GM19324 (cell line): ENCODE measurements at regions not wholly inside any gene's neighbourhood (a gene's known extent, or its start where the extent isn't known, plus 50 kb on each side); places are given as distances from the start of the nearest gene placed in this dataset.

Source experiments
- ATAC-seq: cut with Tn5 transposase; IDR thresholded peaks from one replicate; pipeline ENCODE4 v1.9.1; 2021; ENCODE audit warnings: mild to moderate bottlenecking, moderate library complexity; ENCODE audit not compliant: unreplicated experiment, low FRiP score

DNA sequence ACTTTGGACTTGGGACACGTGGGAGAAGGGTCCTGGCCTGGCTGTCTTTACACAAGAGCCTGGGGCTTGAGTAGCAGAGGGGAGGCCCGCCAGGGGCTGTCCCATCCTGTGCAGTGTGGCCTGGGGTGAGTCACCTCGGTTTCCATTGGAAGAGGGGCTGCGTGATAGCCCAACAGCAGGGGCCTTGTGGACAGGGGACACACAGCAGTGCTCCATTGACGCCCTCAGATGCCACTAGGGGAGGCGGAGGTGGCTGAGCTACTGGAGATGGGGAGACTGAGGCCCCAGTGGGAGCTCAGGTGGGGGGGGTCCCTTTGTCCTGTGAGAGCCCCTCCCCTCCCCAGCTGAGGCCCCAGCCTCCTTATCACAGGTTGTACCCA is 50.0 kb upstream of the RNU6ATAC start:
- no peak for ATAC-seq

DNA sequence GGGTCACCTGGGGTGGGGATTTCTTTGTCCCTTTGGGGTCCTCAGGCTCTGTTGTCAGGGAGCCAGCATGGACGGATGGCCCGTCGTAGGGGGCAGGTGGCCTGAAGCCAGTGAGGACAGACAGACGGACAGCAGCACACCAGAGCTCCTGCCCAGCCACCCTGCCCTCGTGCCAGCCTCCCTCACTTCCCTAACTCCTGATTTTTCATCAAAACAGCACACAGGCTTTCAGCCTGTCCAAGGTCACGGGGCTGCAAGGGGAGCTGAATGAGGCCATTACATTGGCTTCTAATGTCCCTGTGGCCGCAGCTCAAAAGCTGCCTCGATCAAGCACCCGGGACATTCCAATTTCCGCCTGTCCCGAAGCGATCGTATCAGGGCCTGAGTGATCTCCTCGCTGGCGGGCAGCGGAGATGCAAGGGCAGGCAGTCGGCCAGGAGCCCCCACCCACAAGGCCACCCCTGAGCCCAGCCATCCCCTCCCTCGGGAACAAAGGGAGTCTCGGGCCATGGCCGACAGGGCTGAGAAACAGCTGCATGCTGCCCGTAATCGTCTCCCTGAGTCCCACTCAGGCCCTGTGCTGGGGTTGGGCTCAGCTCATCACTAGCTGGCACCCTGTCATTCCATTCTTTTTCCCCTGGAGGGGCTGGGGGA is 50.5 kb upstream of the RNU6ATAC start:
- no peak for ATAC-seq

DNA sequence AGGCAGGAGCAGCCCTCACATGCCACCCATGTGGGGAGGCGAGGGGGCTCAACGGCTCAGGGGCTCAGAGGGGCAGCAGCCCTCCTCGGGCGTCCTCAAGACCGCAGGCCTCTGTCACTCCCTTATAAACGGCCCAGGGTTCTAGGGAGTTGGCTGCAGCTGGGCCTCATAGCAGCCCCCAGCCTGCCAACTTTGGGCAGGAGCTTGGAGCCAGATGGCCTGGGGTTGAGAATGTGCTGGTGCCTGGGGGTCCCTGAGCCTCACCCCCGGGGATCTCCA is 51.0 kb upstream of the RNU6ATAC start:
- ATAC-seq, result no peak

DNA sequence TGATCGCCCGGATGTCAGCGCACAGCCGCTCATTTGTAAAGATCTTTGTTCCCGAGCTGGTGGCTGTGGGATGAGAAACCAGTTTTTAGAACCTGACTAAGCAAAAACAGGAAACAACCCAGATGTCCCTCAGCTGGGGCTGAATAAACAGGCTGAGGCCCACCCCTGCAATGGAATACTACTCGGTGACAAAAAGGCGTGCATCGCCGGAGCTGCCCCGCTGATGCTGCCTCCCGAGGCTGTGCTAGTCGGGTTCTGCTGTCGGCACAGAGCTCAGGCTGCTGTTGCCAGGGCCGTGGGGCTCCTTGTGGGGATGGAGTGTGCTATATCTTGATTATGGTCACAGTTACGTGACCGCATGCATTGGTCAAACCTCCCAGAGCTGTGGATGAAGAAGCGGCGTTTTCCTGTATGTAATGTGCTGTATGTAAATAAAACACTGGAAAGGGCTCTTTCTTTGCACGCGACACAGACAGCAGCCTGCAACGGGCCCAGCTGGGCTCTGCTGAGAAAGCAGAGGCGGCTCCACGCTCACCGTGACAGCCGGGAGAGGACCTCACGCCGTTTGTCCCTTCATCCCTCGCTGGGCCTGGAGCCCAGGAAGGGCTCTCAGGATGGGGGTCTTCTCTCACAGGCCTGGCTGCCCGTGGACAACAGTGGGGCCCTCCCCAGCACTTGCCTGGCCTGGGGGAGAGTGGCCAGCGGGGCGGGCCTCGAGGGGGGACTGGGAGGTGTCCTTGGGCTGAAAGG is 51.5 kb upstream of the RNU6ATAC start:
- ATAC-seq, result no peak

DNA sequence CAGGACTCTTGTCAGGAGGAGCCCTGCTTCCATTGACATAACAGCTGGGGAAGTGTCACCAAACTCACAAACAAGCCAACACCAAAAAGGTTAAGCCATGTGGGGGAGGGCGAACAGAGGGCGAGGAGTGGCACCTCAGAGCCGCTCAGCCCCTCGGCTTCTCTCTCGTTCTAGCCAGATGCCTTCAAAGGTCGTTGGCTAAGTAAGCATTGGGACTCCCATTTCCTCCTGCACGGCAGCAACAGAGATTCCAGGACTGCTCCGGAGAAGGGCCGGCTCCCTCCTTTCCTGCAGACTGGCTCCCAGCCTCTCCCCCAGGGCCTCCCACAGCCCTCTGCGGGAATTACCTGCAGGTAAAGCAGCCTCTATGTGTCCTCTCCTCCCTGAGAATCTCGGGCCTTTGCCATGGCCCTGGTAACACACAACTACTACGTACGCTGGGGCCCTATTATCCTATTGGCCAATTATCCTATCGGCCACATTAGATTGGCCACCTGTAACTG is 52.1 kb upstream of the RNU6ATAC start:
- ATAC-seq, result no peak

DNA sequence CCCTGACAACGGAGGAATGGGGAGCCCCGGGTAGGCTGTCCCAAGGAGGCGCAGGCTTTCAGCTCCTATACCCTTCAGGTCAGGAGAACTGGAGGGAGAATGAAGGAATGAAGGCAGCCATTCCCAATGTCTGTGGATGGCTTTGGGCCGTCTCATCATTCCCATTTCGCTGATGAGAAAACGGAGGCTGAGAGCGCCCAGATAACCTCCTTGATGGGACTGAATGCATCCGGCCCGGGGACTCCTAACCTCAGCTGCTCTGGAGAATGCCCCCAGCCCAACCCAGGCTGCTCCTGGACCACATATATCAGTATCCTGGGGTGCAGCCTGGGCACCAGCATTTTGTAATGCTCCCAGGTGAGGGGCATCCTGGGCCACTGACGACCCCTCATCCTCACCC is 52.6 kb upstream of the RNU6ATAC start:
- no peak for ATAC-seq

DNA sequence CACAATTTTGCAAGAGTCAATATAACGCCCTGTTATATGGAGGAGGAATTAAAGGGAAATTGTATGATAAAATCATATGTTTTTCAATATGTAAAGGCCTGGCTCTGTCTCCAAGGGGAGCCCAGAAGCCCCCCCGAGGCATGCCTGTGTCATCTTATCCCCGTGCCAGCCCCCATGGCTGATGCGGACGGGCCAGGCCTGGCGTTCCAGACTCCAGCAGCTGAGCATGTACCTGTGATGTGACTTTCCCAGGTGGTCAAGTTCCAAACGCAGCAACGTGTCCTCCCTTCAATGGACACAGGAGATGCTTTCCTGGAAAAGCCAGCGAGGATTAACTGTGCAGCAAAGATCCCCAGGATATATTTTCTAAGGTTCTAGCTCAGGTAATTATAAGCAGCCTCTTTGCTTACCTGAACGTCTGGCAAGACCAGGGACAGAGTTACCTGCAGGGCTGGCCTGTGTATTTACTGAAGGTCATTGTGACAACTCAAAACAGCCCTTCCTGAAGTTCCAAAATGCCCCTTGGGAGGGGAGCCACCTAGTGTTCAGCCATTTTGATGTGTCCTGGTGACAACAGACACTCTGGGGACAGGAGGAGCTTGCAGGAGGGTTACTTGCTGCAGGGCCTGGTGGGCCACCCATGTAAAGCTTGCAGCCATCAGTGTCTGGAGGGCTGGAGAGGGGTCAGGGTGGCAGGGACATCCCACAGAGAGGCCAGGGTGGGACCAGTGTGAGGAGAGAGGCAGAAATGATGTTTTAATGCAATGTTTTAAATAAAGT is 53.3 kb upstream of the RNU6ATAC start:
- ATAC-seq, result no peak

DNA sequence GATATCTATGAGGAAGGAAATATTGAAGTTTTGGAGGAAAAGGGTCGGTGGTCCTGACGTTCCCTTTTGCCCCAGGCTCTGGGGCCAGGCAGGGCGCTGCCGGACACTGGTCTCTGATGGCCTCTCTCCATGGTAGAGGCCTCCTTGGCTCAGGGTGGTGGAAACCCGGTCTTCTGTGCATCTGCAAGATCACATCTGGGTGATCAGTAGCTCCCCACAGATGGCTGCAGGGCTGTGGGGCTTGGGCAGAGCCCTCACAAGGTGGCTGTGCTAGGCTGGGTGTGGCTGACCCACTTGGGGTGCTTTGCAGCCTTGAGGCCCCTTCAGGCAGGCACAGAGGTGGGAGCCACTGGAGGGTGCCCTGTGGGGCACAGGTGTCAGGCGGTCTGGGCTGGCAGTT is 53.9 kb upstream of the RNU6ATAC start:
- ATAC-seq, result no peak

DNA sequence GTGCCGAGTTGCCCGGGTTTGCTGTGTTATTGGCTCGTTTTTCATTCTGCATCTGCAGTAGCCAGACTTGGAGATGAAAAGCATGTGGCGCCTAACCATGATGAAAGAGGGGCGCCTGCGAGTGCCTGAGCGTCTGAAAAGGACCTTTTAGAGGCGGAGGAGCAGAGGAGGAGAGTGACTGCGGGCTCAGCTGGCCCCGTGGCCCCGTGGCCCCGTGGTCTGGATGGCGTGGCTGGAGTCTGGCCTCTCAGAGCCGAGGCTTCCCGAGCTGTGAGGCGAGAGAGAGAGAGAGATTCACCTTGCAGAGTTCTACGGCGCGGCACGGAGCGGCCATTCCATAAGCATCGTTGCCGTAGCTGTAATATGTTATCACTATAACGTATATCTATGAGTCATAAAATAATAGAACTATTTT is 55.3 kb upstream of the RNU6ATAC start:
- no peak for ATAC-seq

DNA sequence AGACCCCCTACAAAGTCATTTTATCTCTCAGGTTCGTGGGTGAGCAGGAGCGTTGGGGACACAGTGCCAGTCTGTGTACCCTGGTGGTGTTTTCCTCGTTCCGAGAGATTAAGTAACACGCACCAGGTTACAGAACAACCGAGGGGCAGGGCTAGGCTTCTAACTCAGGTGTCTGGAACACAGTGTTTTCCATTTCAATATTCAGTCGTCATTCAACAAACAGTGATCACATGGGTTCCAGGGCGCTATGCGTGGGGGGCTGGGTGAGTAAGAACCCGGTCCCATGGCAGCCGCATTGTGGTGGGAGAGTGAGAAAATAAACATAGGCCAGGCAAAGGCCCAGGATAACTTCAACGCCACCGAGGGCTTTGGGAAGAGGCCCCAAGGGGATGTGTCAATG is 55.9 kb upstream of the RNU6ATAC start:
- ATAC-seq, result no peak

DNA sequence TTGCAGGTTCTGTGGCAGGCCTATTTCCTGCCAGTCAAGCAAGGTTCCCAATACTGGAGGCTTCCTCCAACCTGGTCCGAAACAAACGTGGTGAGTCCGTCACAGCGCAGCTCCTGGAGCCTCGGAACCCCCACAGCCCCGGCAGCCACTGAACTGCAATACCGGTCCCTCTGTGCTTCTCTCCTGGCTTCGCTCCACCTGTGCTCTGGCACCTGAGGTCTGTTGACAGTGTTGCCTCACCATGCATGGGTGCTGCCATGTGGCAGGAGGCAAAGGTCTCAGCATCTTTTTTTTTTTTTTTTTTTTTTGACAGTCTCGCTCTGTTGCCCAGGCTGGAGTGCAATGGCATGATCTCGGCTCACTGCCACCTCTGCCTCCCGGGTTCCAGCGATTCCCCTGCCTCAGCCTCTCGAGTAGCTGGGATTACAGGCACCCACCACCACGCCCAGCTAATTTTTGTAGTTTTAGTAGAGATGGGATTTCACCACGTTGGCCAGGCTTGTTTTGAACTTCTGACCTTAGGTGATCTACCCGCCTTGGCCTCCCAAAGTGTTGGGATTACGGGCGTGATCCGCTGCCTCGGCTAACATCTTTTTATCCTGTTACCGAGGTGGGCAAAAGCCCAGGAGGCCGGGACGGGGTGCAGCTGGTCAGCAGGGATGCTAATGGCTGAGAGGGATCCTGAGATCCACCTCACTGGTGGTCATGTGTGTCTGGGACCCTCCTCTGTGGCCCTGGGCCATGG is 57.1 kb upstream of the RNU6ATAC start:
- ATAC-seq, result no peak

DNA sequence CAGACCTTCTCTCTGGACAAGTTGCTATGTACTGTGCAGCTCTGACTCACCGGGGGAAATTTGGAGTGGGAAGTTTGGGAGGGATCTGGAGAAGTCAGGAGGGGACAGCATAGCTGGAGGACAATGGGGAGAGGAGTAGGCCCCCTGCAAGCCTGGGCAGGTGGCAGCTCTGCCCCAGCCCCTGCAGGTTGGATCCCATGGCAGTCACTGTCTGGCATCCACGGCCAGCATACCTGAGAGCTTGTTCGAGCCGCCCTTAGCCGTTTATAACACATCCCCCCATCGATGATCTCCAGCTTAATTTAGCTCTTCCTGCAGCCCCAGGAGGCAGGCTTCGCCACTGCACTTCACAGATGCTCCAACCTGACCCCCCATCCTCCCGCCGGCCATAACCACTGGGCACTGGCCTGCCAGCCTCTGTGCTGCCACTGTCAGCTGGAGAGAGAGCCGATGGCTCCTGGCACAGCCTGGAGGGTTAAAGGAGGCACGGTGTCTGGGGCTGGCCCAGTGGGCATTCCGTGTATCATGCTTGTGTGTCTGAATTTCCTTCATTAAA is 57.7 kb upstream of the RNU6ATAC start:
- ATAC-seq, result no peak

DNA sequence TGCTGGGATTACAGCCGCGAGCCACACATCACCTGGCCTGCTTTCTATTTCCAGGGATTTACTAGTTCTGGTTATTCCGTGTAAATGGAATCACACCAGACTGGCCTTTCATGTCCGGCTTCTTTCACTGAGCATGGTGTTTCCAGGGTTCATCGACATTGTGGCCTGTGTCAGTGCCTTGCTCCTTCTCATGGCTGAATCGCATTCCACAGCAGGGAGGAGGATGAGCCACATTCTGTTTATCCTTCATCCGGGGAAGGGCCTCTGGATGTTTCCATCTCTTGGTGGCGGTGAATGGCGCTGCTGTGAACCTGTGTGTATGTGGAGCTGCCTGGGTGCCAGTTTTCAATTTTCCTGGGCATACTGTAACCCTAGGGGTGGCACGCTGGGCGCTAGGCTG is 58.7 kb upstream of the RNU6ATAC start:
- ATAC-seq, result no peak

DNA sequence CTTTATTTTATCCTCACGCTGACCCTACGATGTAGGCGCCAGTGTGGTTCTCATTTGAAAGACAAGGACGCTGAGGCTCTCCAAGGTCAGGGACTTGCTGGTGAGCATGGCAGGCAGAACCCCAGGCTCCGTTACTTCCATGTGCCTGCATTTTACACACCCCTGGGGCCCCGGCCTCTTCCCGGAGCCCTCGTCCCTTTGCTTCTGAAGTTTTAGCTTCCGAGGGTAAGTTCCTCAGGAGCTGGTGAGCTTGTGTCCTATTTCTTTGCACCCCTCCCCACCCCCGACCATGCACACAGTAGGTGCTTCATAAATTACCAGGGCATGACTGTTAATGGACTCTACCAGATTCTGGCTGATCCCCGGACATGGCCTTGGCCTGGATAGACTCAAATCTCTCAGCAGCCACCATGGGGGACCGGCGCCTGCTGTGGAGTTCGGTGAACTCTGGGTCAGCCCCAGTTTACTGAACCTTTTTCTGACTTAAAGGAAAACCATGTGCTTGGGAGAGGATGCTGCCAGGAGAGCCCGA is 59.3 kb upstream of the RNU6ATAC start:
- no peak for ATAC-seq

DNA sequence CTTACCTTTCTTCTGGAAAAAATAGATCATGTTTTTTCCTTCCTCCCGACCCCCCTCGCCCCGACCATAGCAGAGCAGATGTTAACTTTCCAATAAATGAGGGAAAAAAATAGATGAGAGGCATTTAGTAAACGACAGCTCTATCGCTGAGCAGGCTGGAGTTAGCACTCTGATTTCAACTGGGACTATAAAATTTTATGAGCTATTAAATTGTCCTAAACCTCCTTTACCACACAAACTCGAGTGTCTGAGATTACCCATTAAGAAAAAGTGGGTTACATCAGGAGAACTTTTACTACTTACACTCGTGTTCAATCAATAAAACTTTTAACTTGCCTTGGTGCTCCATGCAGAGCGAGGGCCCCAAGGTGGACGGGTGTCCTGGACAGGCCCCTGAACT is 59.8 kb upstream of the RNU6ATAC start:
- ATAC-seq, result no peak

DNA sequence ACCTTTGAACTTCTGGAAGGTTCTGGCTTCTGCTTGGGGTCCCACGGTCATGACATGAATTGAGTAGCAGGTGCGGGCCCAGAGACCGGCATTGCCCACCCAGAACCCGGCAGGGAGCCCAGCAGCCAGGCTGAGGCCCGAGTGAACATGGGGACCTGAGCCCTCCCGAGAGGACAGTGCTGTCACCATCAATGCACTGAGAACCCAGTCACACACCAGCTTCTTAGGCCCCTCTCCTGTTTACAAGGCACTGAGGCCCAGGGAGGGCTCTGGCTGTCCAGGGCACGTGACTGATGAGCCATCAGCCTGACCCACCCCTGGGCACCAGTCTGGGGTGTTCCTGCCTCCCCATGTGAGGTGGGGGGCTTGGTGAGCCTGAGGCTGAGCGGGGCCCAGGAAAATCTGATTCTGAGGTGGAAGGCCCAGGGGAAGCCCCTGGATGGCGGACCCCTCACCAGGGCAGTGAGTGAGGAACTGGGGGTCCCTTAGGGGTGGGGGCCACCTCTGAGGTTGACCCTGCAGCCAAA is 60.3 kb upstream of the RNU6ATAC start:
- ATAC-seq, result no peak

DNA sequence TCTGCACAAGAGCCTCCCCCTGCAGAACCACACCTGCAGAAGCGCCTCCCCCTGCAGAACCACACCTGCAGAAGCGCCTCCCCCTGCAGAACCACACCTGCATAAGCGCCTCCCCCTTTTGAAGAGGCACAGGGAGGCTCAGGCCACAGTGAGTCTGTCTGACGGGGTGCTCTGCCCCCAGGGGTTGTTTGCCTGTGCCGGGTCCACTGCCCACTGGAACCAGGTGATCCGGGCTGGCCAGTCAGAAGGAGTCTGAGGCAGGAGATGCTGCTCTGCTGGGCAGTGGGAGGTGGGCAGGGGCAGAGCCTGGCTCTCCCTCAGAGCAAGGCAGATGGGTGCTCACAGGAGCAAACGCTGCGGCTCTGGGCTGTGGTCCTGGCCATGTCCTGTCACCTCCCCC is 60.8 kb upstream of the RNU6ATAC start:
- ATAC-seq, result no peak

DNA sequence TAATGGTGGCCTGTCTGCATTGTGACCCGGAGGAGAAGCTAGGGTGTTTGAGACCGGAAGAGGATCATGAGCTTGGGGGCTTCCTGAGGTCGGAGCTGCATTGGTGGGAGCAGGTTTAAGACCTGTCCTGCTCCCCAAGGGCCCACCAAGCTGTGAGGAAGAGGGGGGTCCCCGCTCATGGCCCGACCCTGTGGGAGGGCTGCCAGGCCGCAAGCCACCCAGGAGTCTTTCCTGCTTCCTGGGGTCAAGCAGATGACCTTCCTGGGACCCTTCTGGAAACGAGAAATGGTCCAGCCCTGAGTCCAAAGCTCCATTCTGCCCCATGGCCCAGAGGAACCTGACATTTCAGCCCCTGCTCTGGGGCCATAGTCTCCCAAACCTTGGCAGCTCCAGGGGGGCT is 61.5 kb upstream of the RNU6ATAC start:
- ATAC-seq, result no peak

DNA sequence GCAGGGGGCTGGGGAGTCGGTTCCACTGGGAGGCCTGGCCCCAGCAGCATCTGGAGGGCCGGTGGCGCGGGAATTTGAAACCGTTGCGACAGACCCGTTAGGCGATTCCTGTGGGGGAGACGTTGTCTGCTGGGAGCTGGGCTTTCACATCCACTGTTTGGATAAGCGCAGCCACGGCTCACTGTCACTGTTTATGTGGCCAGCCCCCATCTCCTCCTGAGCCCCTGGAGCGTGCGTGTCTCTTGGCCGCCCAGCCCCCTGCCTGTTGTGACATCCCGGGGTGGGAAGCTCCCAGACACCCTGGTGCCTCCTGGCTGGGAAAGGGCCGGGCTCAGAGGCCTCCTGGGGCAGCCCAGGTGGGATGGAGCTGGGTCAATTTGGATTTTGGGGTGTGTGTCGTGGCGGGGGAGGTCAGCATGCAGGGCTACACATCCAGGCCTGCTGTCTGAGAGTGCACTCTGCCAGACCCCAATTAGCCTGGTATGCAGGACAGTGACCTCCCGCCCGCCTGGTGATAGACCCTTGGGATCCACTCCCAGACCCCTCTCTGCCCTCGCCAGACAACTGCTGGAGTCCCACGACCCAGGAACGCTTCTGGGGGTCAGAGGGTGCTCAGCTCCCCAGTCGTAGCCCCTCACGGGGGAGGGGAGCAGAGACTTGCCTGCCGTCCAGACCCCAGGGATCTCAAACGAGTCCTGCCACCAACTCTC is 62.0 kb upstream of the RNU6ATAC start:
- no peak for ATAC-seq
